HEK293T (cell line): ENCODE measurements at regions not wholly inside any gene's neighbourhood (a gene's known extent, or its start where the extent isn't known, plus 50 kb on each side); places are given as distances from the start of the nearest gene placed in this dataset.
"Not testable (repeated sequence)": the region's sequence is repeated elsewhere in the genome, so short reads cannot be mapped to it uniquely, and the experiment has no call there.

Experiments used
- CTCF ChIA-PET: fragments of 350-600 bp; formaldehyde crosslinking; extraction: SDS; loops from one replicate; lab custom pipeline; 2021; ENCODE audit warnings: antibody characterized with exemption, inconsistent platforms; lab: Yijun Ruan, JAX
- POLR2A ChIA-PET: fragments of 350-600 bp; formaldehyde crosslinking; extraction: SDS; loops from one replicate; lab custom pipeline; 2020; ENCODE audit warnings: antibody characterized with exemption, inconsistent platforms; lab: Yijun Ruan, JAX
- DNase-seq: peaks from one replicate; pipeline ENCODE4 v3.0.0; 2012; ENCODE audit warnings: mixed read lengths; ENCODE audit errors: extremely low spot score

DNA sequence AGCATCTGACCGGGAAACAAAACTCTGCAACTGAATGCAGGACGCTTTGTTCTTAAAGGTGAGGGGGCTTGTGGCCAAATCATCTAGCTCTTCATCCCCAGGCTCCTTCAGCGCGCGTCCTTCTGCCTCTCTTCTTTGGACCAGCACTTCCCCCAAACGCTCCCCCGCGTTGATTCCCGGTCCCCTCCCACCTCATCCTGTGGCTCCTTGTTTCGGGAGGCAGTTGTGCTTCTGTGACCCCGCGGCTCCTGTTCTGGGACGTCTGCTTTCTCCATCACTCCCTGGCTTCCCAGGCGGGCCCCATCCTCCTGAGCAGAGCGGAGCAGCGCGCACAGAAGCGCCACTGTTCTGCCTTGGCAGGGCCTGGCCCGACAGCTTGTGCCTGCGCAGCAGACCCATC lies 109.7 kb upstream of the ZNG1E start:
- CTCF ChIA-PET, DNase-seq, POLR2A ChIA-PET: not testable (repeated sequence)

DNA sequence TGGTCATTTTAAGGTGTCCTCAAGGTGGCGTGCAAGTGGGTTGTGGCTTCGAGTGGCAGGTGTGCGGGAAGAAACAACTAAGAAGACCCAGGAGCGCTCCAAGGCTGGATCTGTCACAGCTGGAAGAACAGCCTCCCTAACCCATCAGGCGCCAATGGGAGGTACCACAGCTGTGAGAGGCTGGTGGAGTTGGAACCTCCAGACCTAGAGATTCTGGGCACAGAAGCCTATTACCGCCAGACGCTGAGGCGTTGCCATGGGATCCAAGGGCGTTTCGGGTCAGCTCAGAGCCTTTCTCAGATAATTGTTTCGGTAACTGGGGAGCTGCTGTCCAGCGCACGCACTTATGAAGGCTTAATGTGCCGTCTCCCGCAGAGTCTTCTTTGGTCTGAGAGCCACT lies 156.7 kb upstream of the ZNG1E start:
- CTCF ChIA-PET, DNase-seq, POLR2A ChIA-PET: not testable (repeated sequence)

DNA sequence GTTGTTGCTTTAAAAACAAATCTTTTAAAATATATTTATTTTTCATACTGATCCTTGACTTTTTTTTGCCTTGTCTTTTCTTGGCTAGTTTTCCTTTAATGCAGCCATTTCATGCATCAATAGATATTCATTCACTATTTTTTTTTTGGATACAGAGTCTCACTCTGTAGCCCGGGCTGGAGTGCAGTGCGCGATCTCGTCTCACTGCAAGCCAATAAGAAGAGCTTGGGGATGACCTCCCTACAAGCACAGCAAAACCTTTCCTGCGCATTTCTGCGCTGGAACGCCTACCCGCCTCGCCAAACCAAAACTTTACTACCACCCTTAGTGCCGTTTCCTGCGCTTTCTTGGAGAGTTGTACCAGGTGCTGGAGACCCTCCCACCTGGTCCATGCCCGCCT lies 161.3 kb upstream of the ZNG1E start:
- DNase-seq, CTCF ChIA-PET, POLR2A ChIA-PET: not testable (repeated sequence)

DNA sequence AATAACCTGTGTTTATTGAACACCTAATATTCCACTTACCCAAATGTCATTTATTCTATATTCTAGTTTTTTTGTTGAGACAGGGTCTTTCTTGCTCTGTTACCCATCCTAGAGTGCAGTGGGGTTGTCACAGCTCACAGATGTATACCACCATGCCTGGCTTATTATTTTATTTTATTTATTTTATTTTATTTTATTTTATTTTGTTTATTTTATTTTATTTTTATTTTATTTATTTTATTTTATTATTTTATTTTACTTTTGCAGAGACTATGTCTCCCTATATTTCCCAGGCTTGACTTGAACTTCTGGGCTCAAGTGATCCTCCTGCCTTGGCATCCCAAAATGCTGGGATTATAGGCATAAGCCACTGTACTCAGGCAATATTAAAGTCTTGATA lies 167.8 kb upstream of the ZNG1E start:
- CTCF ChIA-PET, POLR2A ChIA-PET, DNase-seq: not testable (repeated sequence)

DNA sequence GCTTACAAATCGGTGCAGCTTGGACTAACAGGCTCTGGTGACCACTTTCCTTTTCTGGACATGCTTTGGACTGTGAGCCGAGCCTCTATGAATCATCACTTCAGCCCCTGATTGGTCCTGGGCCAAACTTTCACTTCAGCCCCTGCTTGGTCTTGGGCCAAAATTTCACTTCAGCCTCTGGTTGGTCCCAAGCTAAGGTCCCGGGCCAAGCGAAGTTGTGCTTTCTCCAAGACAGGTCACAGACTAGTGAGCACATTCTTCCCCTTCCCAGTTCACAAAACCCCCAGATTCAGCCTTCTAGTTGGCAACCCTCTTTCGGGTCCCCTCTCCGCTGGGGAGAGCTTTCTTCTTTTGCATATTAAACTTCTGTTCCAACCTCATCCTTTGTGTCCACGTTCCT lies 171.0 kb upstream of the ZNG1E start:
- CTCF ChIA-PET, POLR2A ChIA-PET, DNase-seq: not testable (repeated sequence)

DNA sequence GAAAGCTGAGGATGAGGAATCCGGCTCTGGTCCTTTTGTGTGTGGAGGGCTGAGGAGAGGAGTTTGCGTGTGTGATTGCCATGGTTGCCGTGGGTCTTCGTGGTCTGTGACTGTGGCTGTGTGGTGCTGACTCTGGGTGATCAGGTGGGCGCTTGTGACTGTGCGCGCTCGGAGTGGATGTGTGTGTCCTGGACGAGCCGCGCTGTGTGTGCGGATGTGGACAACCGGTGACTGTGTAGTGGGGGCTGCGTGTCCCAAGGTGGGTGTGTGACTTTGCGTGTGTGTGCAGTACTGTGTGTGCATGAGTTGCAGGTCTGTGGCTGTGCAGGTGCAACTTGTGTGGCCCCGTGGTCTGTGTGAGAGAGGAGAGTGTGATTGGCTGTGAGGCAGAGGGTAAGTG lies 172.0 kb upstream of the ZNG1E start:
- POLR2A ChIA-PET, DNase-seq, CTCF ChIA-PET: not testable (repeated sequence)

DNA sequence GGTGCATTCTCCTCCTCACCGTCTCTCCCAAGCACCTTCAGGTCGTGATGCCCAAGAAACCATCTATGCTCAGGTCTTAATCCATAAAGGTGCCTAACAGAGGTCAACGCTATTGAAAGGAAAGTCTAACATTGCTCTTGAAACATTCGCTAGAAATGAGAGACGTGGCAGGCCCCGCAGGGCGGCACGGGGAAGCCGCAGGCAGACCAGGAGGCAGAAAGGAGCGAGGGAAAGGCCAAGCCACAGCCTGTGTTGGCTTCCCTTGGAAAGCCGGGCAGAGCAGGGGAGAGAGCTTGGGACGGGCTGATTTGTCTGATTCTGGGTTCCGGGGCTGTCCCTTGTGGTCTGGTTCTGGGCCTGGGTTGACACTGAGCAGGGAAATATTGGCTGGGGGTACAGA lies 192.8 kb upstream of the ZNG1E start:
- CTCF ChIA-PET, POLR2A ChIA-PET, DNase-seq: not testable (repeated sequence)

DNA sequence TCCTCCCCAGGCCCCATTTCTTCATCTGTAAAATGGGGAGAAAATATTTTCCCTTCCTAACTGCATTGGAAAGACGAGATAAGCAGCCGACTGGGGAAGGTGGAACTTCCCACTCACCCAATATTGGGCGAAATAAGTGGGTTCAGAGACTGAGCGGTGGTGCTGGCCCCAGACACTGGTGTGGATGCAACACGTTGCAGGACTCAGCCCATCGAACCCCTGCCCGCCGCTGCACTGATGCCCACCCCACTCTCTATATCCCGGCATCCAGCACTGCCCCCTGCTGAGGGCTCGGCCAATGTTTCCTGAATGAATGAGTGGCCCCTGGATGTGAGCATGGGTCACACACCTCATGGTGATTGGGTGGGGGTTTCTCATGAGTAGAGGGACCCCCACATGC lies 194.4 kb upstream of the ZNG1E start:
- CTCF ChIA-PET, POLR2A ChIA-PET, DNase-seq: not testable (repeated sequence)

DNA sequence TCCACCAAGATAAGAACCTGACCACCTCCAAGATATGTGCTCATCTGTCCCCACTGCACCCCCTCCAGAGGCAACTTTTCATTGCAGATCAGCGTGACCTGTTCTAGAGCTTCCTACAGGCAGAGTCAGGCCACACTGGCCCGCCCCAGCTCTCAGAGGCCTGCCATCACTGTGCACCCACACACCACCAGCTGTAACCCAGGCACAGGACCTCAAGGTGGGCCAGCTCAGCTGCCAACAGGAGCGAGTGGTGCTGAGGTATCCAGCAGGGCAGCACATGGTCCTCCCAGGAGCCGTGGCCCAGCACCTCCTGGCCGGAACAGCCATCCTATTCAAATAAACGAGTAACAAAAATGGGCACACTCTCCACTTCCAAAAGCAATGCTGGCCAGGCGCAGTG lies 189.9 kb upstream of the FOXD4L5 start:
- CTCF ChIA-PET, DNase-seq, POLR2A ChIA-PET: not testable (repeated sequence)

DNA sequence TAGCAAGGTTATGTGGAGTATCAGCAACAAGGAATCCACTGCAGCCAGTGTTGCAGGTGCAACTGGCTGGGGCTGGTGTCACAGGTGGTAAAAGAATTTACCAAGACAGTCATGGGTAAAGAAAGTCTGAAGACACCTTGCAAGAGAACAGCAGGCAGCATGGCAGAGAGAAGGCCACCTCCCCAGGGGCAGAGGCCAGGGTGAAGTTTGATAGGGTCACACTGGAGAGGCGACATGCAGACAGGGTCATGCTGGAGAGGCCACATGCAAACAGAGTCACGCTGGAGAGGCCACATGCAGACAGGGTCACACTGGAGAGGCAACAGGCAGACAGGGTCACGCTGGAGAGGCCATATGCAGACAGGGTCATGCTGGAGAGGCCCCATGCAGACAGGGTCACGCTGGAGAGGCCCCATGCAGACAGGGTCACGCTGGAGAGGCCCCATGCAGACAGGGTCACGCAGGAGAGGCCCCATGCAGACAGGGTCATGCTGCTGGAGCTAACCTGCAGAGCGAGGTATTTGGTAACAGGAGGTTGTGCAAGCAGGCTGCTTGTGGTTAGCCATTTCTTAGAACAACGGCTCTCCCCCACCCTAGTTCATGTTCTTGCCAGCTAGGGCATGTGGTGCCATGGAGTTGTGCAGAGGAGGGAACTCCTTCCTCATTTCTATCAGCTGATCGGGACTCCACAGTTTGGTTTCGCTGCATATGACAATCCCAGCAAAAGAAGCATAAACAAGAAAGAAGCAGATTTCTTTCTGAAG lies 188.2 kb upstream of the FOXD4L5 start:
- POLR2A ChIA-PET, CTCF ChIA-PET, DNase-seq: not testable (repeated sequence)

DNA sequence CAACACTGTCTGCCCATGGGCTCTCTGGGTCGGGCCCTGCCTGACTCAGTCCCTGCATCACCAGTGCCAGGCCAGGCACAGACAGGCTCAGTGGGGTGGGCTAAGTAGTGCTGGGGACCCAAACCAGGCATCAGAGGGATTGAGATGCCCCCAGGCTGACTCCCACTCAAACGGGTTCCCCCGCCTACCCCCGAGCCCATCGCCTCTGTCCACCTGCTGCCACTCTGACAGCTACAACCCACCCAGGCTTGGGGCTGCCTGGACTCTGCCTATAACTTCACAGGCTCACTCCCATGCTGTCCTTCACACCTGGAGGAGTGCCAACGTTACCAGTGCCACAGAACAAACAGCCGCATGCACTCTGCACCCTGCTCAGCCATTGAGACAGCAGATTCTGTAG lies 186.1 kb upstream of the FOXD4L5 start:
- CTCF ChIA-PET, DNase-seq, POLR2A ChIA-PET: not testable (repeated sequence)

DNA sequence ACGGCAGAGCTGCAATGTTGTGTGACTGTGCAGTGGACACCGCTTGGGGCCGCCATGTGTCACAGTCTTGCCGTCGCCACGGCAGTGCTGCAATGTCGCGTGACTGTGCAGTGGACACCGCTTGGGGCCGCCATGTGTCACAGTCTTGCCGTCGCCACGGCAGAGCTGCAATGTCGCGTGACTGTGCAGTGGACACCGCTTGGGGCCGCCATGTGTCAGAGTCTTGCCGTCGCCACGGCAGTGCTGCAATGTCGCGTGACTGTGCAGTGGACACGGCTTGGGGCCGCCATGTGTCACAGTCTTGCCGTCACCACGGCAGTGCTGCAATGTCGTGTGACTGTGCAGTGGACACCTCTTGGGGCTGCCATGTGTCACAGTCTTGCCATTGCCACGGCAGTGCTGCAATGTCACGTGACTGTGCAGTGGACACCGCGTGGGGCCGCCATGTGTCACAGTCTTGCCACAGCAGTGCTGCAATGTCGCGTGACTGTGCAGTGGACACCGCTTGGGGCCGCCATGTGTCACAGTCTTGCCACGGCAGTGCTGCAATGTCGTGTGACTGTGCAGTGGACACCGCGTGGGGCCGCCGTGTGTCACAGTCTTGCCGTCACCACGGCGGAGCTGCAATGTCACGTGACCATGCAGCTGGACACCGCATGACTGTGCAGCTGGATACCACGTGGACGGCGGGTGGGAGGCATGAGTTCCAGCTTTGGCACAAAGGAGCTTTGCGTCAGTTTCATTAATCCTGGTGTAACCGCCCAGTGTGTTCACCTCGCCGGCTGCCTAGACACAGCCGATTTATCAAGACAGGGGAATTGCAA lies 182.1 kb upstream of the FOXD4L5 start:
- CTCF ChIA-PET, POLR2A ChIA-PET, DNase-seq: not testable (repeated sequence)

DNA sequence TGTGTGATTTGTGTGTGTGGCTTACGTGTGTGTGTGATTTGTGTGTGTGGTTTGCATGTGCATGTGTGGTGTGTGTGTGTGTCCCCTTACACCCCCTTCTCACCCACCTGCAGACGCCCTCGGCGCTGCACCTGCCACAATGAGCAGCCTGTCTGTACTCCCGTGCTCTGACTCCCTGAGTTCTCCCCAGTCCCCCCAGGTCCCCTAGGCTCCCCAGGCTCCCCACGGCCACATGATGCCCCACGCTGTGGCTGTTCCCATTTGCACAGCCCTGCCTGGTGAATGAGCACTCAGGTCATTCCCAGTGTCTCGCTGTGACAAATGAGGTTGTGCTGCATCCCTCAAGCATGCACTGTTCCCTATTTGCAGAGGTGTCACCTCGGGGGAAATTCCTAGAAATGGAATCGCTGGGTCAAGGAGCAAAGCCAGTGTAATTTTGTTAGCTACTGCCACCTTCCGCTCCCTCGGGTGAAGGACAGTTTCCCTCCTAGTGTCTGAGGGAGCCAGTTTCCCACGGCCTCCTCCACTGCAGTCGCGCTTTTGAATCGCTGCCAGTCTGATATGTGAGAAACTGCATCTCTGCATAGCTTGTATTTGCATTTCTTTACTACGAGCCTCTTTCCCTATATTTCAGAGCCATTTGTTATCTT lies 180.4 kb upstream of the FOXD4L5 start:
- POLR2A ChIA-PET, DNase-seq, CTCF ChIA-PET: not testable (repeated sequence)

DNA sequence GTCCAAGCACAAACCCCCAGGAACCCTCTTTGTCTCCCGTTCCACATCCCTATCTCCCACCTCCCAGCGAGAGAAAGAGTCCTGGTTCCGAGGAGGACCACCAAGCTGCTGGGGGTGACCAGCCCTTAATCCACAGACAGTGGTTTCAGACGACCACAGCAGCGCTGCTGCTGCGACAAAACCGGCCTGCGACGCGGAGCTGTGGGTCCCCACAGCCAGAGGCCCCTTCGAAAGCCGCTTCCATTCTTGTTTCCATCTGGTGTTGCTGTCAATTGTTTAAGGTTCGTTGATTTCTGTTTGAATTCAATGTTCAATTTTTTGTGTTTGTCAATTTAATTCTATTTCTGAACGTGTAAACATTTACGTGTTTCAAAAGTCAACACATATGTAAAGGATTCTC lies 177.5 kb upstream of the FOXD4L5 start:
- POLR2A ChIA-PET, DNase-seq, CTCF ChIA-PET: not testable (repeated sequence)
